Activated CD8-positive, alpha-beta memory T cell treated with anti-CD3 and anti-CD28 coated beads, Interleukin-2, amount 50 U/mL, for 48 hours (primary cell): ENCODE measurements at regions not wholly inside any gene's neighbourhood (a gene's known extent, or its start where the extent isn't known, plus 50 kb on each side); places are given as distances from the start of the nearest gene placed in this dataset.

Experiments used
- DNase-seq: peaks from one replicate; pipeline ENCODE4 v3.0.0-alpha.2; 2020

DNA sequence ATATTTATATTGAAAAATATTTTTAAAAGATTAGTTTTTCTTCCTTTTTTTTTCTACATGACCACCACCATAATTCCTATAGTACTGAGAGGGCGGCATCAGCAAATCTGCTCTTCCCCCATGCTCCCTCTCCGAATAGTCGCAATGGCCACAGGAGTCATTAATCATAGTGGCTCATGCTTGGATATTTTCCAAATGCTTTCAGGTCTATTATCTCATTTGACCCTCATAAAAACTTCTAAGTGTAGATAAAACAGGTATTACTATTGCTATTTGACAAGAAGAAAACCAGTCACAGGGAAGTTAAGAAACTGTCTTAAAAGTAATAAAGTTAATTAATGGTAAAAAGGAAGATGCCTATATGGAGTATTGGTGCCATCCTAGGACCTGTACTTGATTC, 440.7 kb downstream of the CMPK2 start:
- no peak for DNase-seq

DNA sequence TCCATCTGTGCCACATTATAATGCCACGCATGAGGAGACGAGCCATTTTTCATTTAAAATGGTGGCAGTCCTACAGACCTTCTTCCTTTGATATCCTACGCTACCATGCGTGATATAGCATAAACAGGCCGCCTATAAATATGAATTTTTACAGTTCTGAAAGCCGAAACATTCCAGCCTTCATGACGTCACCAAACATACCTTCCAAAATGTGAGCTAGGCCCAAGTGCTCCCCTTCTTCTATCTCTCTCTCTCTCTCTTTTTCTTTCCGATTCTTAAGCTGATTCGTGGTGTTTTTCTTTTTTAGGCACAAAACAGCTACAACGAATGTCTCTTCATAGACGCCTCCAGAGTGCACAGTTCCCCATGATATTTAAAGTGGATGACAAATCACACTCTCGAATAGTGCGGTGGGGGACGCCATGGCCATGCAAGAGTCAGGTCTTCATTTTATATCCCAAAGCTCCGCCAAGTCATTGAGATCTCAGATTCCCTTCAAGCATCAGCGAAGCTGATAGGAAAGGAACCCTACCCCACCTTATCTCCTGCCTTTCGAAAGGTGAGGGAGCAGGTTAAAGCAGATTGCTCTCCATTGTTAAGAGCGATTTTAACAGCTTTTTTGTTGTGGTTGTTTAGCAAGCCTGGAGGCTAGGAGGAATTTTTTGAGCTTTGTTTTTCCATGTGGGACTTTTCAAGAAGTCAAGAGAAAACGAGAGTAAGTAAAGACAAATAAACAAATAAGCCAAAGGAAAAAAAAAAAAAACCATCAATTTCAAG, 436.3 kb downstream of the CMPK2 start:
- DNase-seq, result no peak

DNA sequence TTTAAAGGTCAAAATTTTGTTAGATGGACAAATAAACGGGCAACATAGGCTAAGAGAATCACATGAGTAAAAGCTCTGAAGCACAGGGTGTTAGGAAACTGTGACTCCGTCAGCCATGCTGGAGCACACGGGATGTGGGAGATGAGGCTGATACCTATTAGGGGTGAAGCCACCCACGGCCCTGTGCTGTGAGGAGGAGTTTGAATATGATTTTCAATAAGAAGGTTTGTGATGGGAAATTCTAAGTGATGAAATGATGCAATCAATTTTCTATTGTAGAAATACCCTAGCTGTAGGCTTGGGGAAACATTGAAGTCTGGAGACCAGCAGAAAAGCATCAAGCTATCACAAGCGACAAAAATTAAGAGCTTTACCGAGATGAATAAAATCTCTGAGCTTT, 431.3 kb downstream of the CMPK2 start:
- no peak for DNase-seq

DNA sequence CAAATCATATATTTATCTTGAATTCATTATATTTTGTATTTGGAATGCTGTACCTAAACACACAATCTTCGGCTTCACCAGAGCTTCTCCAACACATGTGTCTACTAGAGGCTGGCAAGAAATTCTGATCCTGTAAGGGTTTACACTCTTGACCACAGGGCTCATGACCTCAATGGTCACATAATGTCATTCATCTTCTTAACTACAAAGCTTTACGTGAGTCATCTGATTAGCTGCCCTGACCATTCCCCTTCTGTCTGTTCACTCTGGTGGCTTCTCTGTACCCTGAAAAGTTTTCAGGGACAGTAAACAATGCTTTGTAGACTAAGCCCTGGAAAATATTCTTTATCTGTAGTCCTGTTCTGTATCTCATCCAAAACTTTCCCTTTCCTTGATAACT, 423.9 kb downstream of the CMPK2 start:
- no peak for DNase-seq

DNA sequence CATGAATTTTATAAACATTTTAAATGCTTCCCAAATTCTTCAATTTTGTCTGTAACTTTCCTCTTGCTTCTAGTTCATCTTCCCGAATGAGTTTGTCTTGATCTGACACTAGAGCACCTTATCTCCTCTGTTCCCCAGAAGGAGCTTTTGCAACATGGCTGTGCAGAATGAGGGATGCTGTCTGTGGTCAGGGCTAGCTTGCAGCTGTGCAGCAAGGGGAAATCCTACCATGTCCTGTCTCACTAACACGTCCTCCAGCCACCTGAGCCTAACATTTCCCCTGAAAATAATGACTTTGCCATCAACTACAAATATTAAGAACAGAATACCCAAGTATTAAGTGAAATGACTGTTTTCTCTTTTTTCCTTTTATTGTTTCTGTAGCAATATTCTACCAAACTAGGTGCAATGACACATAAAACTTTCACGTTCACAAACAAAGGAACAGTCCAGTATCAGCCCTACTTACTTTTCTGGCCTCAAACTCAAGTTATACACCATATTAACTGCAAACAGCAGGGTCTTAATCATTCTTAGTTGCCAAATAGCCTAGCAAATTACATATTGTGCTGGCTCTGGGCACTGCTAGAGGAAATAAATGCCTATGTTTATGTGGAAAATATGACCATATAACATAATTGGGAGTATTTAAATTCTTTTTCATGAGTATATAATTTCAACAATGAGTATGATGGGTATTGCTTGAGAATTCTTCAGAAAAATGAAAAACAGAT, 423.3 kb downstream of the CMPK2 start:
- DNase-seq, result no peak

DNA sequence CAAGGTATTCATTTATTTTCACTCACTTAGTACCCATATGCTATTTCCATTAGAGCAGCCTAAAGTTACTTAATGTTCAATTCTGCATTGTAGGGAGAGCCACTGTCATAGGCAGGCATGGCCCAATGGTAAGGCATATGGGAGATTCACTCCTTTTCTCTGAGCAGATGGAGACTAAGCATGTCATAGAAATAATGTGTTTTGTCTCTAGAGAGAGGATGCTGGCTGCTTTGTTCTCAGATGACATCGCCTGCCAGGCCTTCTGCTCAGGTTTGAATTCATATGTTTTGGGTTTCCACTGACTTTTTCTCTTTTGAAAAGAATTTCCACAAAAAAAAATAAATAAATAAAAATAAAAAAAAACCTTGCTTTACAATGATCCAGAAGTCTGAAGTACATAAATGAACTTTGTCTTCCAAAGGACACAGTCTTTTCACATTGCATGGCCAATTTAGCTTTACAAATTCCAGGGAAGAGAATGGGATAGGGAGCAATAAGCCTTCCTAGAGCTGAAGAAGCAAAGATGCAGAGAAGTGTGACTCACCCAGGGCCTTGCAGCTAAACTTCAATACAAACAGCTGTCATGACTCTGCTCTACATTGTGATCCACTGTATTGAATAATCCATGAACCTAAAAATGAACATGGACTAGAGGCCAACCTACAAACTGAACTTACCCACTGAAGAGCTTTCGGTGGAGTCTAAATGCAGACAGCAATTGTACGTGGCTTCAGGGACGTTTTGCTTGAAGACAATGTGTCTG, 422.5 kb downstream of the CMPK2 start:
- DNase-seq, result no peak

DNA sequence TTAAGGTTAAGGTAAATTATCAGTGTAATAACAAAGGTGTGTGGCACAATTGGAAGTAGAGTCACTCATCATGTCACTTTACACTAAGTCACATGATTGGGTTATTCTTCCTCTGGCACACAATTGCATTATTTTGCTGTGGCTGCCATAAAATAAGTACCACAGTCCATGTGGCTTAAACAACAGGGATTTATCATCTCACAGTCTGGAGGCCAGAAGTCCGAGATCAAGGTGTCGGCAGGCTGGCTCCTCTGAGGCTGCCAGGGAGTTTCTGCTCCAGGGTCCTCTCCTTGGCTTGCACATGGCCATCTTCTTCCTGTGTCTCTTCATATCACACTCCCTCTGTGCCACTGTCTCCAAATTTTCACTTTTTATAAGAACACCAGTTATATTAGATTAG, 421.2 kb downstream of the CMPK2 start:
- no peak for DNase-seq

DNA sequence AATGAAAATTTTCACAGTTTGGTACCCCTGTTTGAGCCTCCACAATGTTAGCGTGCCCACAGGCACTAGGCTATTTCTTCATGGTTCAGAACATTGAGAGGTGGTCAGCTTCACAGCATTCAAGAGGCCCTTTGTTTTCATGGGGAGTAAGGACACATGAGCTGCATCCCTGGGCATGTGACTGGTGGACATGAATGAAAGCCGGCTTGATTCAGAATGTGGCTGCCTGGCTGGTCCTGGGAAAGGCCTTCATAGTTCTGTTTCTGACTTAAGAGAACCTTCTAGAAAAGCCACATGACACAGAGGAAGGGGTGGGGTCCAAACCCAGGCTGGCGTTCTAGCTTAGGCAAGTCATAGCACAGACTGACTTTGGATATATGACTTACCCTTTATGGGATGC, 420.6 kb downstream of the CMPK2 start:
- no peak for DNase-seq

DNA sequence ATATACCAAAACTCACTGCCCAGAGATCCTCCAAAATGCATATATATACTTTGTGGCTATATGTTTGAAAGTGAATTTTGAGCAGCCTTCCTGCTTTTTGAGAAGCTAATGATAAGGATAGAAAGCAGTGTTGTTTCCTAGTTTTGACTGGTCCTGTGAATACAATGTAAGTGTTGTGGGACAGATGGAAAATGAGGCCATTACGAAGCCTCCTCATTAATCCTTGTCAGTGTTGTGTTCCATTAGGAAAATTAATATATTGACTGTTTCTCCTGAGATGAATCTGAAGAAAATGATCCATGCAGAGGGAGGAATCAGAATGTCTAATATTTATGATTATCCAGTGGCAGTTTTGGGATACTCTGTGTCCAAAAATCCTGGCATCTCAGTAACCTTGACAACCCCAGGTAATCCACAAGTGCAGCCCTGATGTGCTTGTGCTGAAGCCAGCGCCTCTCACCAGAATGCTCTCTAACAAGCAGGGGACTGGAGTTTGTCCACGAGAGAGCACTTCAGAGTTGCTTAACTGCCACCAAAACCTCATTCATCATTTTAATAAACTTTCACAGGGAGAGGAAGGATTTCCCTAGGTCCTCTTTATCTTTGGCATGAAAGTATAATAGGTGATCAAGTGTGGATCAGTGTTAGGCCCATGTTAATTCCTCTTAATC, 418.6 kb downstream of the CMPK2 start:
- DNase-seq, result no peak

DNA sequence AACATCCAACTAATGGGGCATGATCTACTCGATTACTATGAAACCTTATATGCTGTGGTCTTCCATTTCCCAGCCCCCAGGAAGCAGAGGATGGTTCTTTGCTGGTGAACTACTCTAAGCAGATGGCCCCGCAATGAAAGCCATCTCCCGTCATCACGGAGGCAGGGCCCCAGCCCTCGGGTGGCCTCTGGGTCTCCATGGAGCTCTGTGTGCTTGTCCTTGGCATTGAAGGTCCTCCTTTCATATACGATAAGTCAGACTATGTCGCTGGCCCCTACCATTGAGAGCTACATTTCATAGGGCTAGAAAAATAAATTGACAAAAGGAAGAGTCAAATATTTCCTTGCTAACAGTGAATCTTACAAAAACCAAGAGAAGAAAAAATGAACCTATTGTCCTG, 416.8 kb downstream of the CMPK2 start:
- no peak for DNase-seq

DNA sequence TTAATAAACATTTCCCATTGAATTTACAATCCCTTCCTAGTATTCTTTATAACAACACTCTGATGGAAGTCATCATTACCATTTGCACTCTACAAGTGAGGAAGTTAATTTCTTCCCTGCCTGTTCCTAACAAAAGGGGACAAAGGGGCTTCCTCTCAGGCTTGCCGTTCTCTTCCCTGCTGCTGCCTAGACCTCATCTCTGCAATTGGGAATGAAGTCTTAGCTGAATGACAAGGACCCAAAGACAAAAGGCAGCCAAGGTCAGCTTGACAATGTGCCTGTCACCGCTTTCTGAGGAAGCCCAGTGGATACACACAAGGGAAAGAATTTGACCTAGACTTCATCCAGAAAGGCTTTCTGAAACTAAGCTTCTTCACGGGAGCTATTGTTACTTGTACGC, 416.4 kb downstream of the CMPK2 start:
- DNase-seq, result no peak

DNA sequence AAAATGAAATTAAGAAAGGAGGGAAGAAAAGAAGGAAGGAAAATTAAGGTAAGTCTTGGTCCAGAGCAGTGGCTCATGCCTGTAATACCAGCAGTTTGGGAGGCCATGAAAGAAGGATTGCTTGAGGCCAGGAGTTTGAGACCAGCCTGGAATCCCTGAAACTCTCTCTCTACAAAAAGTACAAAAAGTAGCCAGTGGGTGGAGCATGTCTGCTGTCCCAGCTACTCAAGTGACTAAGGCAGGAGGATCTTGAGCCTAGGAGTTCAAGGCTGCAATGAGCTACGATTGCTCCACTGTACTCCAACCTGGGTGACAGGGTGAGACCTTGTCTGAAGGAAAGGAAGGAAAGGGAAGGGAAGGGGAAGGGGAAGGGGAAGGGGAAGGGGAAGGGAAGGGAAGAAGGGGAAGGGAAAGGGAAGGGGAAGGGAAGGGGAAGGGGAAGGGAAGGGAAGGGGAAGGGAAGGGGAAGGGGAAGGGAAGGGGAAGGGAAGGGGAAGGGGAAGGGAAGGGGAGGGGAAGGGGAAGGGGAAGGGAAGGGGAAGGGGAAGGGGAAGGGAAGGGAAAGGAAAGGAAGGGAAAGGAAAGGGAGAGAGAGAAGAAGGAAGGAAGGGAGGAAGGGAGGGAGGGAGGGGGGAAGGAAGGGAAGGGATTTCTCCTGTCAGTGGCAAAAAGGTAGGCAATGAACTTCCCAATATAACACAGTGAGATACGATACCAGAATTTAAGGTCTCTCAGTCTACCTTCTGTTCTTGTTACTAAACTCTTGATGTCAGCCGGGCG, 412.8 kb downstream of the CMPK2 start:
- no peak for DNase-seq

DNA sequence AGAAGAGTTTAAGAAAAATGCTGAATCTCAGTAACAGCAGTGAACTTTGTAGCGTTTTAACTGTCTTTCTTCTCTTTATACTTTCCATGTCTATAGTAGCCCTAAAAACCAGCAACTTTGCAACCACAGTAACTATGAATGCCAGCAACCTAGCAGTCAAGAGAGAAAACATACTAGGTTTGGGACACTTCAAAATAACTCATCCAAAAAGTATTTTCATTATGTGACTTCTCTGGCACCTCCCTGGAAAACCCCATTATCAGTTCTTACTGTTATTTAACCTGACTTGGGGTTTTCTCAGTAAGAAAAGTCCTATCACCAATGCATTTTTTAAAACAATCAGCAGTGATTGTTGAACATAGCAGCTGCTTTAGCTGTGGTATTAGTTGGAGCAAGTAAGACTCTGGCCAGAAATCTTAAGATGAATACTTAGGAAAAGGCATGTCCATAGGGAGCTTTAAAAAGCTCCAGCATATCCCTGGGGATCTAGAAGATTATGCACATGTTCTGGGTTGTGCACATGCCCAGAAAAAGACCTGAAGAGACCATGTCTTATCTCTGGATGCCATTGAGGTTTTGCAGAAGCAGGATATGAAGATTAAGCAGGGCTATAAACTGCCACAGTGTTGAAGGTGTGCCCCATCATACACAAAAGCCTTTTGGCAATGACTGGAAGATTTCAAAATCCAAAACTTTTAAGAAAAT, 411.3 kb downstream of the CMPK2 start:
- DNase-seq, result no peak

DNA sequence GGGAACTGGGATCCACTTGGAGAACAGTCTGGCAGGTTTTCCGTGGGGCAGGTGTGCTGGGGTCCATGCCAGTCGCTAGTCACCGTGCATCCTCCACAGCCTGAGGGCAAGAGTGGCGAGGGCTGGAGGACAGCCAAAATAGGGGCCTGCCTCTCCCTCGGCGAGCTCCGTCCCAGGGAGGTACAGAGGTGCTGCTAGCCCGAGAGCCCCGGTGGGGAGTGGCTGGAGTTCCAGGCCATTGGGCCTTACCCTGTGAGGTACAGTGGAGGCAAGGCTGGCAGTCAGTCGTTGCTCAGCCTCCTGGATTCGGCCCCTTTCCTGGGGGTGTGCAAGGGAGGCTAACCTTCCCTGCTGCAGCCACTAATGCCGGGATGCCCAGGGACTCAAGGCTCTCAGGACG, 406.6 kb downstream of the CMPK2 start:
- no peak for DNase-seq

DNA sequence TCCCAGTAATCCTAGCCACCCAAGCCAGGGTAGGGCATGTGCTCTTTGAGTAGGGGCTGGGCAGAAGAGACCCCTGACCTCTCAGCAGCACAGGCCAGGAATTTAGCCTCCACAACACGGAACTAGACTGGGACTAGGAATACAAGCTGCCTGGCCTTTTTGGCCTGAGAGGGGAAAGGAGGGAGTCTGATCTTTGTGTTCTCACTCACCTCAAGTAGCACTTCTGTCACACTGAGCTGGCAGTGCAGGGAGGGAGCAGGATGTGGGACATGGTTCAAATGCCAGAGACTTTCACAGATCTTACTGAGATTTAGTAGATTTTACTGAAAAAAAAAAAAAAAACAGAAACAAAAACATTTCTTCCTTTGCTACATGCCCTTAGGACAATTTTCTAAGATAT, 395.2 kb downstream of the CMPK2 start:
- DNase-seq, result no peak

DNA sequence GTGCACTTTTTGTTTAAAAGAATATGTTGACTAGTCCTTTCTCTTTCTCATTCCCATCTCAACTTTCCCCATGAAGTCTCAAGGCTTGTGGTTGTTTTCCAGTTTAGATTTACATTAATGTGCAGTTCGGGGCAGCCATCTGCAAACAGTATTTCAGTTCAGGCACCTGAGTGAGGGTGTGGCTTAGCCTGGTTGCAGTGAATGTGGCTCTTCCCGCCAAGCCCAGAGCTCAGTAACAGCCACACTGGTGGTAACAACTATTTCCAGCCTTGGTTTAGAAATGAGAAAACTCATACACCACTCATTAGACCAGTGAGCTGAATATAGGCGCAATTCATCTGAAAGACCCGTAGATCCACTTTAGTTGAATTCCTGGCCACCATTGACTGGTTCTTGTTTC, 394.3 kb downstream of the CMPK2 start:
- no peak for DNase-seq

DNA sequence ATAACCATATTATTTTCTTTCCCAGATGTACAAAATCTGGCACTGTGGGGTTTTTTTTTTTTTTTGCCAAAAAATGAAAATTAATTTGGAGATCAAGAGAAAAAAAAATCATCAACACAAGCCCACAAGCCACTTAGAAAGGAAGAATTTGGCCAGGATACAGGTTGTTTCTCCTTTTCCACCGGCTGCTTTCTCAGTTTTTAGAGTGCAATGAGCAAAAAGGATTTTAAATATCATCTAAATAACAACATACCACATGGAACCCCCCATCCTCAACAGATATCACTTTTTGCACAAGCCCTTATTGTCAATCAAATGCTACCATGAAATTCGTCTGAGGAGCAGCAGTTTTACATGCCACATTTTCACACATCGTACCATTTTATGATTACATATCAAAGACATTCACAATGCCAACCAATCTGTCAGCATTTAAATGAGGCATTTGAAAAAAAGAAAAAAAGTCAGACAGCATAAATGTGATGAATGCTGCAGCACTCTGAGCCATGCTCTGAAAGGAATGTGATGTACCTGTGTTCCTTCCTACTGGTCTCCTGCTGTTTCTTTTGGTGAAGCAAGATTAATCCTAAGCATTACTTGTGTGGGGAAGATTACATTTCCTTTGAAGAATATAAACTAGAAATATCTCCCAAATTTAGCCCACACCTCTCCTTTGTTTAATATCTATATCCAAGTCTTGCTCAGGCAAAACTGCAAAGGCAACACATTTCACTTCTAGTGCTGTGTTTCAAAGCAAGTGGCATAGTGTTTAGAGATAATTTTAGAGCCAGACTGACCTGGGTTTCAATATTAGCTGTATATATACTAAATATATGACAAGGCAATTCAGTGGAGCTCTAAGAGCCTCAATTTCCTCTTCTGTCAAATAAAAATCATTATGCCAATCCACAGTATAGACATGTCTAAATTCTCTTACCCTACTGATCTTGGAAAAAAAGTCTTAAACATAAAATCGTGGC, 391.3 kb downstream of the CMPK2 start:
- no peak for DNase-seq

DNA sequence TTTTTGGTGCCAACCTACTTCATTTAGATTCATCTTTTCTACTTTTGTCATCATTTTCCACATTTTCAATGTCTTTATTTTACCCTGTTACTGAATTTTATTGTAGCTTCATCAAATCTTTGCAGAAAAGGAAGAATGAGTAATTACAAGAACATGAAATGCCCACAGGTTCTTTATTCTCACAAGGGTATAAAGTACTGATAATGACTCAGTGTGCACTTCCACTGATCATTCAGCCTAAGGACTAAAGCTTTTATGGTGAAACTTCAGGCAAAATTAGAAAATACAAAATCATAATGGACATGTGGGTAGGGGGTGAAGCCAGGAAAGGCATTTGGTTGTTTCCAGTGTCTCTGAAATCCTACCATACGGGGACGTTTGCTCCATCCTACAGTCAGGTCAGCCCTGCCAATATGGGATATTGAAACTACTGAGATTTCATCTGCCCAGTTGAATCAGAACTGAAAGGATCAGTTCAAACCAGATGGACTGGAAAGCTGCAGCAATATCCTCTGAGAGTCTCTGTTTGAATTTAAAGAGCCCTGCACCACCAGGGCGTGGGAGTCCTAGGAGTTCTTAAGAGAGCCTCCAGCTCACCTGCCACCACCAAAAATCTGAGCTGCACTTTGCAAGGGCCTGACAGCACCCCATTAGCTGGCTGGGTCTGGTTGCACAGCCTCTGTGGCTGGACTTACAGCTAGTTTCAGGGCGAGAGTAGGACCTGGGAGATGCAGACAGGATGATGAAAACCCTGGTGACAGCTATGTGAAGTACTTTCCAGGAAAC, 390.4 kb downstream of the CMPK2 start:
- no peak for DNase-seq

DNA sequence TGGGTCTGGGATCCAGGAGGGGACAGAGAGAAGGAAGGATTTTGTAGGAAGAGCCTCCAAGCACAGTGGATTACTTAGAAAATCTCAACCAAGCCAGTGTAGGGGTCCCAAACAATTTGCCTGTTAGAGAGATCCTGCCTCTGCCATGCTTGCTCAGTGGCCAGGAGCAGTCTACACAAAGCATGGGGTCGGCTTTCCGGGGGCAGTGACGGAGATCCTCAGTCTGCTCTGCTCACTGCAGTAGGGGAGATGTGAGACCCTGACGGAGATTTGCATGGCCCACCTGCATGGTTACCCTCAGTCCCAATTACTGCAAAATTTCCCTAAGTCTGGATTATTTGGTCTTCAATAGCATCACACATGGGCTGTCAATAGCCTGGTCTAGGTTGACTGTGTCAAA, 385.2 kb downstream of the CMPK2 start:
- no peak for DNase-seq

DNA sequence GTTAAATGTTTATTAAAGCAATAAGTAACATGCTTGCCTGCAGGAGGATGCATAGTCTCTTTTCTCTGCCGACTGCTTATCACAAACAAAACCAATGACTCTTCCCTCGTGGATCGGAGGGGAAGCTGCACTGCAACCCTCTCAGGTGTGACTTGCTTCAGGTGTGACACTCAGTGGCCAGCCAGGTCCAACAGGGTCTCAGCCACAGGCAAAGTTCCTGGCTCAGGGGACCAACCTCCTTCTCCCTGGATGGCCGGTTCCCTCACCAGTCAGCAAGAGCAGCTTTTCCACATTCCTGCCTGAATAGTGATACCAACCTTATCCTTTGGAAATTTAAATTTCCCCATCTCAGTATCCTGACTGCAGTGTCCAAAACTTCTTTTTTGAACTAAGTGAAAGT, 383.5 kb downstream of the CMPK2 start:
- DNase-seq, result no peak
